DOHH2 (cell line): ENCODE measurements at regions not wholly inside any gene's neighbourhood (a gene's known extent, or its start where the extent isn't known, plus 50 kb on each side); places are given as distances from the start of the nearest gene placed in this dataset.

Experiments
- EZH2phosphoT487 ChIP-seq: fragments of 200-600 bp; sonication (generic); IDR thresholded peaks from 2 replicates; pipeline ENCODE4 v1.6.1; 2017; ENCODE audit warnings: borderline replicate concordance, mild to moderate bottlenecking, antibody characterized with exemption, low read length, moderate library complexity, mixed read lengths
- TF ChIP-seq, protein P1 (sequence below): fragments of 200-600 bp; sonication (generic); IDR thresholded peaks from one replicate; pipeline ENCODE4 v1.5.1; 2014; ENCODE audit warnings: antibody characterized with exemption, mild to moderate bottlenecking, low read depth, low read length; ENCODE audit not compliant: poor library complexity, severe bottlenecking

DNA sequence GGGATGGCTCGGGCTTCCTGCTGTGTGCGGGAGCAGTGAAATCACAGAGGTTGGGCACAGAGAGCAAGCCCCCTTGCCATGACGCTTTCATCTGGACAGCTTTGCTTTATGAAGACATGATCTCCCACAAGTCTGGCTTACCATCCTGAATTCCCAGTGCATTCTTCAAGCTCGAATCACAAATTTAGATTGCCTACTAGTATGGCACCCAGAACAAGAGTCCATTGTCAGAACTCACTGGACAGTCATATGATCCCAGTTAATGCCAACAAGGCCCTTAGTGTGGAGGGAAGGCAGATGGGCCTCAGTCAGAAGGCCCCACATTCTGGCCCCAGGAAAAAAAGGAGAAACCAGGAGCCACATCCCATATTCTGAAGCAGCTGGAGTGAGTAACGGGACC, 147.3 kb upstream of the FOXQ1 start:
- TF ChIP-seq, protein P1, sequence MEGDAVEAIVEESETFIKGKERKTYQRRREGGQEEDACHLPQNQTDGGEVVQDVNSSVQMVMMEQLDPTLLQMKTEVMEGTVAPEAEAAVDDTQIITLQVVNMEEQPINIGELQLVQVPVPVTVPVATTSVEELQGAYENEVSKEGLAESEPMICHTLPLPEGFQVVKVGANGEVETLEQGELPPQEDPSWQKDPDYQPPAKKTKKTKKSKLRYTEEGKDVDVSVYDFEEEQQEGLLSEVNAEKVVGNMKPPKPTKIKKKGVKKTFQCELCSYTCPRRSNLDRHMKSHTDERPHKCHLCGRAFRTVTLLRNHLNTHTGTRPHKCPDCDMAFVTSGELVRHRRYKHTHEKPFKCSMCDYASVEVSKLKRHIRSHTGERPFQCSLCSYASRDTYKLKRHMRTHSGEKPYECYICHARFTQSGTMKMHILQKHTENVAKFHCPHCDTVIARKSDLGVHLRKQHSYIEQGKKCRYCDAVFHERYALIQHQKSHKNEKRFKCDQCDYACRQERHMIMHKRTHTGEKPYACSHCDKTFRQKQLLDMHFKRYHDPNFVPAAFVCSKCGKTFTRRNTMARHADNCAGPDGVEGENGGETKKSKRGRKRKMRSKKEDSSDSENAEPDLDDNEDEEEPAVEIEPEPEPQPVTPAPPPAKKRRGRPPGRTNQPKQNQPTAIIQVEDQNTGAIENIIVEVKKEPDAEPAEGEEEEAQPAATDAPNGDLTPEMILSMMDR, result no peak
- TF ChIP-seq EZH2phosphoT487, result no peak
